DND-41 (cell line): ENCODE measurements at regions not wholly inside any gene's neighbourhood (a gene's known extent, or its start where the extent isn't known, plus 50 kb on each side); places are given as distances from the start of the nearest gene placed in this dataset.

ENCODE experiments used
- ATAC-seq: fragments of 200-7000 bp; cut with Tn5 transposase; 3 replicates; pipeline ENCODE4 v1.9.1; 2021; ENCODE audit warnings: low read depth; ENCODE audit not compliant: insufficient read depth
- DNase-seq: peaks from one replicate; pipeline ENCODE4 v3.0.0-alpha.2; 2020
- H2AFZ ChIP-seq: 2 replicates; pipeline ENCODE4 v1.6.0; 2012; ENCODE audit warnings: low read depth, low read length
- H3K27ac ChIP-seq: 2 replicates; pipeline ENCODE4 v1.5.1; 2012; ENCODE audit warnings: low read length, inconsistent platforms
- H3K27me3 ChIP-seq: fragments of 200-600 bp; sonication (generic); 2 replicates; pipeline ENCODE4 v1.6.0; 2012; ENCODE audit warnings: low read length, mild to moderate bottlenecking, inconsistent platforms; ENCODE audit not compliant: insufficient read depth, poor library complexity
- H3K36me3 ChIP-seq: 2 replicates; pipeline ENCODE4 v1.5.1; 2012; ENCODE audit warnings: low read length, inconsistent platforms; ENCODE audit not compliant: insufficient read depth
- H3K4me1 ChIP-seq: 2 replicates; pipeline ENCODE4 v1.5.1; 2012; ENCODE audit warnings: mild to moderate bottlenecking, low read length; ENCODE audit not compliant: insufficient read depth
- H3K4me2 ChIP-seq: 2 replicates; pipeline ENCODE4 v1.6.0; 2012; ENCODE audit warnings: mild to moderate bottlenecking, moderate library complexity, low read length, inconsistent platforms; ENCODE audit not compliant: insufficient read depth
- H3K4me3 ChIP-seq, 2 experiments: fragments of 200-600 bp in 1 of 2; shearing (Covaris generic) in 1 of 2; 2 replicates each; pipeline ENCODE4 v1.5.1; 2012 to 2016; ENCODE audit warnings: inconsistent platforms in 2 of 2, low read length in 2 of 2, mild to moderate bottlenecking in 2 of 2, low read depth in 1 of 2, moderate library complexity in 1 of 2
- H3K79me2 ChIP-seq: 2 replicates; pipeline ENCODE4 v1.6.0; 2012; ENCODE audit warnings: low read length, inconsistent platforms; ENCODE audit not compliant: insufficient read depth
- H3K9ac ChIP-seq: 2 replicates; pipeline ENCODE4 v1.6.0; 2012; ENCODE audit warnings: low read depth, mild to moderate bottlenecking, inconsistent platforms, low read length, moderate library complexity
- H3K9me3 ChIP-seq: 2 replicates; pipeline ENCODE4 v1.5.1; 2012; ENCODE audit warnings: low read length, moderate library complexity, mild to moderate bottlenecking, inconsistent platforms; ENCODE audit not compliant: insufficient read depth, severe bottlenecking
- H4K20me1 ChIP-seq: 2 replicates; pipeline ENCODE4 v1.6.0; 2012; ENCODE audit warnings: low read length; ENCODE audit not compliant: insufficient read depth
- CTCF ChIP-seq: IDR thresholded peaks from 2 replicates; pipeline ENCODE4 v1.5.1; 2012; ENCODE audit warnings: borderline replicate concordance, low read length, moderate library complexity, mild to moderate bottlenecking; ENCODE audit not compliant: poor library complexity, severe bottlenecking; ENCODE audit errors: extremely low read depth
- EZH2 ChIP-seq: IDR thresholded peaks from 3 replicates; pipeline ENCODE4 v1.6.1; 2012; ENCODE audit warnings: borderline replicate concordance, low read depth, mild to moderate bottlenecking, moderate library complexity, low read length, inconsistent platforms; ENCODE audit not compliant: severe bottlenecking

DNA sequence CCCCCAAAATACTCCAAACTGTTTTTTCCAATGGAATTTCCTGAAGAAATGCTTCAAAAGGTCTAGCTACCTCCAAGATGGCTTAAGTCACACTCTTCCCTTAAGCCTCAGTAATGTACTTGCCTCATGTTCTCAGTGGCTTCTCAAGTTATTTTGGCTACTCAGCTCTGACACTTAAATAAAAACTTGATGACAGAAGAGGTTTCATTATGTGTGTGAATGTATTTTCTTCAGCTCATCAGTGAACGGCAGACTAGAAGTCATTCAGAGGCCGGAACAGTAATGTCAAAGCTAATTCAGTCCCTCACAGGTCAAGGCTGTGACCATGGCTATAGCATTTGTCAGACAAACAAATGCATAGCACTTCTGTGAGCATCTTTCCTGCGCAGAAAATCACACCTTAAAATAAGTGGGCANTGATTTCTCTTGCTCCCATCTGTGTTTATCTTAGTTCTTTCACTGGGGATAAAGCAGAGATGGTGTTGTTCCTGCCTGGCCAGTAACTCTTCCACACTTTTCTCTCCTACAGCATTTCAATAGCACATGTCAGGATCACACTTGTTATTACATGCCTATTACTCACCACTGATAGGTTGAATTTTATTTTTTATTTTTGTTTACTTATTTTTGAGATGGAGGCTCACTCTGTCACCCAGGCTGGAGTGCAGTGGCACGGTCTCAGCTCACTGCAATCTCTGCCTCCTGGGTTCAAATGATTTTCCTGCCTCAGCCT lies 68.5 kb upstream of the PLCL2 start:
- H3K79me2 ChIP-seq = no peaks in the 10 kb centered on the region
- H3K4me2 ChIP-seq = no peak overlapping the region
- TF ChIP-seq EZH2 (no peak), CTCF (no peak)
- H3K27ac ChIP-seq = no peak overlapping the region
- no peak overlapping the region for H3K9ac ChIP-seq
- no peaks in the 10 kb centered on the region for H3K27me3 ChIP-seq
- H3K4me1 ChIP-seq = peaks cover 2% of the 10 kb centered on the region
- H2AFZ ChIP-seq = no peak overlapping the region
- ATAC-seq = no peak
- no peak for DNase-seq
- no peaks in the 10 kb centered on the region for H4K20me1 ChIP-seq
- H3K36me3 ChIP-seq = no peaks in the 10 kb centered on the region
- H3K4me3 ChIP-seq = no peak overlapping the region
- H3K9me3 ChIP-seq = no peaks in the 10 kb centered on the region

DNA sequence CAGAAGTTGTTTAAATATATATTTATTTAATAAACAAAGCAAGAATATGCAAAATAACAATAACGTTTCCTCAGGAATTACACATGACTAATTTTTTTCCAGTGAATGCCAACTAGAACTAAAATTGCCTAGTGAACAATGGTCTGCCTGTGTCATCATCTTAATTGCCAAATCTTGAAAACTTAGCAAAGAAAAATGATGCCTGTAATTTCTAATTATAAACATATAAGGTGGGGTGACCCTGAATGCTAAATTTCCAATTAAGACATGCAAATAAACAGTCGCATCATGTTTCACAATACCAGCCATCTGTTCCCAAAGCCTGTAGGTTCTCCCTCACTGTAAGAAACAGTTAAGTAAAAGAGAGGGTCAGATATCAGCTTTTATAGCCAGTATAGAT lies 67.6 kb upstream of the PLCL2 start:
- Histone ChIP-seq H3K9me3 (no peaks in the 10 kb centered on the region), H3K9ac (no peak overlapping the region), H3K36me3 (no peaks in the 10 kb centered on the region), H3K27me3 (no peaks in the 10 kb centered on the region), H3K27ac (no peak overlapping the region), H3K4me2 (no peak overlapping the region), H3K79me2 (no peaks in the 10 kb centered on the region), H3K4me3 (no peak overlapping the region), H4K20me1 (no peaks in the 10 kb centered on the region), H2AFZ (no peak overlapping the region), H3K4me1 (no peaks in the 10 kb centered on the region)
- ATAC-seq (no peak), DNase-seq (no peak)
- TF ChIP-seq EZH2 (no peak), CTCF (no peak)

GRCh38 chr3:16818194-16818593 lies 66.6 kb upstream of the PLCL2 start:
- Histone ChIP-seq H3K79me2 (no peaks in the 10 kb centered on the region), H3K27ac (no peak overlapping the region), H3K27me3 (no peaks in the 10 kb centered on the region), H4K20me1 (no peaks in the 10 kb centered on the region), H3K4me2 (no peak overlapping the region), H3K4me1 (no peaks in the 10 kb centered on the region), H2AFZ (no peak overlapping the region), H3K36me3 (no peaks in the 10 kb centered on the region), H3K4me3 (no peak overlapping the region), H3K9ac (no peak overlapping the region), H3K9me3 (no peaks in the 10 kb centered on the region)
- DNase-seq (no peak), ATAC-seq (no peak)
- TF ChIP-seq CTCF (no peak), EZH2 (no peak)
